Mammary epithelial cell (primary cell): ENCODE measurements at regions not wholly inside any gene's neighbourhood (a gene's known extent, or its start where the extent isn't known, plus 50 kb on each side); places are given as distances from the start of the nearest gene placed in this dataset.

ENCODE experiments used
- EZH2 ChIP-seq: IDR thresholded peaks from 2 replicates; pipeline ENCODE4 v1.6.1; 2012; ENCODE audit warnings: low read length, inconsistent platforms, borderline replicate concordance
- TF ChIP-seq, protein P1 (sequence below), 2 donors: IDR thresholded peaks in 1 of 2; conservative IDR thresholded peaks in 1 of 2; 2 replicates each; pipeline ENCODE4 v1.5.1; 2011 to 2012; ENCODE audit warnings: inconsistent platforms in 2 of 2, low read length in 2 of 2, mild to moderate bottlenecking in 2 of 2, control low read depth in 1 of 2, low read depth in 1 of 2; ENCODE audit not compliant: insufficient read depth in 1 of 2; ENCODE audit errors: extremely low read depth in 1 of 2

DNA sequence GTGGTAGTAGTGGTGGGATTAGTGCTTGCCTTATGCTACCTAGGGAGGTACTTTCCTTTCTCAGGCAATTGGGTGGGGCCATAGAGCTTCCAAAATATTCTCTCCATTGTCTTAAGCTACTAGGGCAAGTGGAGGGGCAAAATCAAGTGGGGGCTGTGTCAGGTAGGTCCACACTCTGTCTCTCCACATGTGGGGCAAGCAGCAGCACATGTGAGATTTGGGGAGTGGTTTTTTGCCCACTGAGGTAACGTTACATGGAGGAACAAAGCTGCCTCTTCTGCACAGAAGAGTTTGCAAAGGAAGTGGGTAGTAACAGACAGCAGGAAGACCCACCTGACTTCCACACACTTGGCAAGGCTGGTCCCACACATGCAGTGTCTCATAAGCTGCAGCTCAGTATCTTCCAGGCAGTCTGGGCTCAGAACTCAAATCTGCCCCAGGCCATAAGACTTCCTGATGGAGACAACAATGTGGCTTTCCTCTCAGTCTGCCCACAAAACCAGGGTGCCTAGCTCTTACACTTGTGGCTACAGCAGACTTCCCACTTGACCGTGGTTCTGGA, 1581.5 kb upstream of the PCDH20 start:
- TF ChIP-seq, protein P1, sequence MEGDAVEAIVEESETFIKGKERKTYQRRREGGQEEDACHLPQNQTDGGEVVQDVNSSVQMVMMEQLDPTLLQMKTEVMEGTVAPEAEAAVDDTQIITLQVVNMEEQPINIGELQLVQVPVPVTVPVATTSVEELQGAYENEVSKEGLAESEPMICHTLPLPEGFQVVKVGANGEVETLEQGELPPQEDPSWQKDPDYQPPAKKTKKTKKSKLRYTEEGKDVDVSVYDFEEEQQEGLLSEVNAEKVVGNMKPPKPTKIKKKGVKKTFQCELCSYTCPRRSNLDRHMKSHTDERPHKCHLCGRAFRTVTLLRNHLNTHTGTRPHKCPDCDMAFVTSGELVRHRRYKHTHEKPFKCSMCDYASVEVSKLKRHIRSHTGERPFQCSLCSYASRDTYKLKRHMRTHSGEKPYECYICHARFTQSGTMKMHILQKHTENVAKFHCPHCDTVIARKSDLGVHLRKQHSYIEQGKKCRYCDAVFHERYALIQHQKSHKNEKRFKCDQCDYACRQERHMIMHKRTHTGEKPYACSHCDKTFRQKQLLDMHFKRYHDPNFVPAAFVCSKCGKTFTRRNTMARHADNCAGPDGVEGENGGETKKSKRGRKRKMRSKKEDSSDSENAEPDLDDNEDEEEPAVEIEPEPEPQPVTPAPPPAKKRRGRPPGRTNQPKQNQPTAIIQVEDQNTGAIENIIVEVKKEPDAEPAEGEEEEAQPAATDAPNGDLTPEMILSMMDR (conservative IDR thresholded peaks at IDR 0.05 in 1 of 2, IDR thresholded peaks at IDR 0.05 in 1 of 2; ENCODE audit: extremely low read depth in 1 of 2, insufficient read depth in 1 of 2, low read depth in 1 of 2, low read length in 2 of 2): no peak
- TF ChIP-seq EZH2: no peak
